Gastrocnemius medialis (tissue), 4 donors: ENCODE measurements at regions not wholly inside any gene's neighbourhood (a gene's known extent, or its start where the extent isn't known, plus 50 kb on each side); places are given as distances from the start of the nearest gene placed in this dataset.

ENCODE experiments used
- ATAC-seq, 2 donors: fragments of 150-250 bp; one replicate each; pipeline ENCODE4 v1.9.1; 2016
- DNase-seq, 2 donors: peaks; one replicate each; pipeline ENCODE4 v3.0.0-alpha.2; 2019
- H3K27ac ChIP-seq, 4 donors: fragments of 200-600 bp; sonication (generic); 1 replicate in 1 of 4; 2 replicates in 3 of 4; pipeline ENCODE4 v1.5.1; 2016 to 2018; ENCODE audit warnings: mild to moderate bottlenecking in 2 of 4, moderate library complexity in 1 of 4
- H3K27me3 ChIP-seq, 3 donors: fragments of 200-600 bp; sonication (generic) in 2 of 3; 1 replicate in 1 of 3; 2 replicates in 2 of 3; pipeline versions ENCODE4 v1.5.1 to v1.6.0; 2016 to 2019; ENCODE audit warnings: mild to moderate bottlenecking in 1 of 3, moderate library complexity in 1 of 3
- H3K36me3 ChIP-seq, 2 donors: fragments of 200-600 bp; sonication (generic) in 1 of 2; one replicate each; pipeline ENCODE4 v1.5.1; 2017 to 2018
- H3K4me1 ChIP-seq, 2 donors: fragments of 200-600 bp; sonication (generic) in 1 of 2; one replicate each; pipeline ENCODE4 v1.5.1; 2016 to 2017; ENCODE audit warnings: mild to moderate bottlenecking in 2 of 2
- H3K4me3 ChIP-seq, 4 donors: fragments of 200-600 bp; sonication (generic) in 3 of 4; 1 replicate in 1 of 4; 2 replicates in 3 of 4; pipeline ENCODE4 v1.5.1; 2016 to 2019; ENCODE audit warnings: mild to moderate bottlenecking in 2 of 4
- H3K9me3 ChIP-seq, 3 donors: fragments of 200-600 bp; sonication (generic) in 2 of 3; 1 replicate in 1 of 3; 2 replicates in 2 of 3; pipeline ENCODE4 v1.5.1; 2016 to 2019
- CTCF ChIP-seq, 5 experiments: fragments of 450-650 bp in 3 of 5; fragments of 200-600 bp in 2 of 5; sonication (generic) in 2 of 5; IDR thresholded peaks in 4 of 5; conservative IDR thresholded peaks in 1 of 5; 1 replicate in 4 of 5; 2 replicates in 1 of 5; pipeline ENCODE4 v1.5.1; 2016 to 2019; ENCODE audit warnings: antibody characterized with exemption in 5 of 5, mild to moderate bottlenecking in 3 of 5, moderate library complexity in 3 of 5
- POLR2A ChIP-seq, 2 donors: fragments of 450-650 bp; IDR thresholded peaks; one replicate each; pipeline ENCODE4 v1.6.1; 2017; ENCODE audit warnings: antibody characterized with exemption in 2 of 2, mild to moderate bottlenecking in 2 of 2, moderate library complexity in 2 of 2
- in situ Hi-C, 4 donors: fragments of 200-750 bp; cut with MboI; loops; one replicate each; pipeline versions ENCODE4 v1.15.0 to v1.8.0; 2017; ENCODE audit warnings: low sequenced_read_pairs in 4 of 4
- intact Hi-C: fragments of 100-400 bp; cut with DNase I; formaldehyde crosslinking; loops from one replicate; pipeline ENCODE4 v1.15.1; 2023; ENCODE audit warnings: low total_unique reads

GRCh38 chr2:207421671-207422070, 108.1 kb upstream of the CREB1 start:
- H3K36me3 ChIP-seq, result no peaks in the 10 kb centered on the region
- no peak overlapping the region for H3K27ac ChIP-seq
- H3K4me3 ChIP-seq, result no peak overlapping the region
- ATAC-seq (no peak), DNase-seq (no peak)
- in situ Hi-C loops, result no loop called here
- H3K9me3 ChIP-seq, result no peaks in the 10 kb centered on the region
- no peaks in the 10 kb centered on the region for H3K4me1 ChIP-seq
- H3K27me3 ChIP-seq, result no peaks in the 10 kb centered on the region
- intact Hi-C loops, result no loop called here
- TF ChIP-seq POLR2A (IDR thresholded peaks at IDR 0.05) (no peak), CTCF (IDR thresholded peaks at IDR 0.05 in 4 of 5, conservative IDR thresholded peaks at IDR 0.05 in 1 of 5) (no peak)

GRCh38 chr2:207422380-207422779, 107.4 kb upstream of the CREB1 start:
- Histone ChIP-seq H3K4me1 (no peaks in the 10 kb centered on the region), H3K9me3 (no peaks in the 10 kb centered on the region), H3K27ac (no peak overlapping the region), H3K36me3 (no peaks in the 10 kb centered on the region), H3K4me3 (no peak overlapping the region), H3K27me3 (no peaks in the 10 kb centered on the region)
- in situ Hi-C loops (no loop called here), intact Hi-C loops (no loop called here)
- DNase-seq (no peak), ATAC-seq (no peak)
- TF ChIP-seq POLR2A (IDR thresholded peaks at IDR 0.05) (no peak), CTCF (IDR thresholded peaks at IDR 0.05 in 4 of 5, conservative IDR thresholded peaks at IDR 0.05 in 1 of 5) (no peak)

- no peaks in the 10 kb centered on the region for H3K27me3 ChIP-seq
- in situ Hi-C loops, result no loop called here
- no peak overlapping the region for H3K27ac ChIP-seq
- intact Hi-C loops, result no loop called here
- H3K4me1 ChIP-seq, result no peaks in the 10 kb centered on the region
- H3K9me3 ChIP-seq, result no peaks in the 10 kb centered on the region
- H3K4me3 ChIP-seq, result no peak overlapping the region
- TF ChIP-seq POLR2A (IDR thresholded peaks at IDR 0.05) (no peak), CTCF (IDR thresholded peaks at IDR 0.05 in 4 of 5, conservative IDR thresholded peaks at IDR 0.05 in 1 of 5) (no peak)
- no peak for DNase-seq
- ATAC-seq, result no peak
- H3K36me3 ChIP-seq, result no peaks in the 10 kb centered on the region
Measured at GRCh38 chr2:207423886-207424285, 105.9 kb upstream of the CREB1 start.

- ATAC-seq, result no peak
- intact Hi-C loops, result no loop called here
- TF ChIP-seq CTCF (IDR thresholded peaks at IDR 0.05 in 4 of 5, conservative IDR thresholded peaks at IDR 0.05 in 1 of 5) (no peak), POLR2A (IDR thresholded peaks at IDR 0.05) (no peak)
- no peak overlapping the region for H3K27ac ChIP-seq
- H3K36me3 ChIP-seq, result no peaks in the 10 kb centered on the region
- in situ Hi-C loops, result no loop called here
- DNase-seq, result no peak
- H3K4me1 ChIP-seq, result no peaks in the 10 kb centered on the region
- H3K9me3 ChIP-seq, result no peaks in the 10 kb centered on the region
- no peak overlapping the region for H3K4me3 ChIP-seq
- H3K27me3 ChIP-seq, result no peaks in the 10 kb centered on the region
Measured at GRCh38 chr2:207427986-207428385, 101.8 kb upstream of the CREB1 start.

GRCh38 chr2:207428573-207428972, 101.2 kb upstream of the CREB1 start:
- Histone ChIP-seq H3K36me3 (no peaks in the 10 kb centered on the region), H3K9me3 (no peaks in the 10 kb centered on the region), H3K27ac (no peak overlapping the region), H3K27me3 (no peaks in the 10 kb centered on the region), H3K4me1 (no peaks in the 10 kb centered on the region), H3K4me3 (no peak overlapping the region)
- in situ Hi-C loops (no loop called here), intact Hi-C loops (no loop called here)
- TF ChIP-seq CTCF (IDR thresholded peaks at IDR 0.05 in 4 of 5, conservative IDR thresholded peaks at IDR 0.05 in 1 of 5) (no peak), POLR2A (IDR thresholded peaks at IDR 0.05) (no peak)
- ATAC-seq (no peak), DNase-seq (no peak)
